Epithelial cell of proximal tubule (primary cell): ENCODE measurements at regions not wholly inside any gene's neighbourhood (a gene's known extent, or its start where the extent isn't known, plus 50 kb on each side); places are given as distances from the start of the nearest gene placed in this dataset.

Source experiments
- DNase-seq: peaks from one replicate; pipeline ENCODE4 v3.0.0-alpha.2; 2011; ENCODE audit warnings: low read depth
- H3K4me3 ChIP-seq: 2 replicates; pipeline ENCODE4 v1.5.1; 2011; ENCODE audit warnings: low read depth, mild to moderate bottlenecking, low read length
- CTCF ChIP-seq: conservative IDR thresholded peaks from 2 replicates; pipeline ENCODE4 v1.5.1; 2012; ENCODE audit warnings: low read depth, mild to moderate bottlenecking, low read length

GRCh38 chr2:198340846-198341245 lies 536.5 kb downstream of the PLCL1 start:
- TF ChIP-seq CTCF = no peak
- no peak overlapping the region for H3K4me3 ChIP-seq
- no peak for DNase-seq

- no peak for DNase-seq
- no peak for TF ChIP-seq CTCF
- H3K4me3 ChIP-seq = no peak overlapping the region
Observed at GRCh38 chr2:198339116-198339515, 534.7 kb downstream of the PLCL1 start.

GRCh38 chr2:198337368-198337767 lies 533.0 kb downstream of the PLCL1 start:
- H3K4me3 ChIP-seq = no peak overlapping the region
- DNase-seq = no peak
- TF ChIP-seq CTCF = no peak

- no peak for TF ChIP-seq CTCF
- no peak overlapping the region for H3K4me3 ChIP-seq
- no peak for DNase-seq
Observed at GRCh38 chr2:198328454-198328853, 524.1 kb downstream of the PLCL1 start.

- TF ChIP-seq CTCF = no peak
- H3K4me3 ChIP-seq = no peak overlapping the region
- no peak for DNase-seq
Observed at GRCh38 chr2:198327526-198327925, 523.1 kb downstream of the PLCL1 start.

GRCh38 chr2:198326431-198326830 lies 522.0 kb downstream of the PLCL1 start:
- no peak for DNase-seq
- no peak for TF ChIP-seq CTCF
- no peak overlapping the region for H3K4me3 ChIP-seq

GRCh38 chr2:198325359-198325758 lies 521.0 kb downstream of the PLCL1 start:
- DNase-seq = no peak

More at GRCh38 chr2:198325359-198325758, 521.0 kb downstream of the PLCL1 start:
- H3K4me3 ChIP-seq = no peak overlapping the region
- no peak for TF ChIP-seq CTCF
